ENCODE measurements at regions not wholly inside any gene's neighbourhood (a gene's known extent, or its start where the extent isn't known, plus 50 kb on each side); places are given as distances from the start of the nearest gene placed in this dataset.
"Not testable (repeated sequence)": the region's sequence is repeated elsewhere in the genome, so short reads cannot be mapped to it uniquely, and the experiment has no call there.

DNA sequence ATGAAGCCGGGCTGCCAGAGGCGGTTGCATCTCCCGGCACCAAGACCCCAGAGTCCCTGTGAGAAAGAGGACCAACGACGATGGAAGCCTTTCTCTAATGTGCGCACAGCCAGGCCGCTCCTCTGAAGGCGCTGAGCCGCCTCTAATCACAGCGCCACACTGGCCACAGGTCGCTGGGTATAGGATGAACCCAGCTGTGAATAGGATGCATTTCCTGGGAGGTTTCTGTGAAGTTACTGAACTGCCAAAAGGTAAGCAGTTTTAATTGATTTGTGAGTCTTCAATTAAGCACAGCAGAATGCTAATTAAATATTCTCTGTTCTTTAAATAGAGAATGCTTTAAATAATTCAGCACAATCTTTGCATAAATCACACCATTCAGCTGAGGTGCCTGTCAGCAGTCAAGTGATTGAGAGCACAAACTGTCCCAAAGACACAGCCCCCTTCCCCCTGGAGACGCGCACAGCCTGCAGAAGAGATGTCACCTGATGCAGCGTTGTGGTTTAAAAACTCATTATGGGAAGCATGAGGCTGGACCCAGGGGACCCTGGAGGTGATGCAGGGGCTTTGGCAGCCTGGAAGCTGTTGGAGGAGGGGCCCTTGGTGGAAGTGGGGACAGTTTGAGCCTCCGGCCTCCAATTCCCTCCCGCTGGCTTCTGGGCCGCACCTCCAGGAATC, 98.1 kb downstream of the RTP5 start:
- Histone ChIP-seq H3K9ac (no peak overlapping the region; the same call in 1 of the 2 replicates), H3K36me3 (peaks cover 51% of the 10 kb centered on the region), H3K4me3 (no peak overlapping the region), H3K27me3 (no peaks in the 10 kb centered on the region), H3K4me1 (peaks cover 57% of the 10 kb centered on the region), H3K27ac (peak overlapping the region; percentile 20; the same call in 1 of the 2 replicates), H3K4me2 (peak overlapping the region; percentile 72), H3K9me3 (peaks cover 21% of the 10 kb centered on the region), H4K20me1 (peaks cover 55% of the 10 kb centered on the region)
- no peak for TF ChIP-seq Cebpa-rat (IDR thresholded peaks at IDR 0.05)

DNA sequence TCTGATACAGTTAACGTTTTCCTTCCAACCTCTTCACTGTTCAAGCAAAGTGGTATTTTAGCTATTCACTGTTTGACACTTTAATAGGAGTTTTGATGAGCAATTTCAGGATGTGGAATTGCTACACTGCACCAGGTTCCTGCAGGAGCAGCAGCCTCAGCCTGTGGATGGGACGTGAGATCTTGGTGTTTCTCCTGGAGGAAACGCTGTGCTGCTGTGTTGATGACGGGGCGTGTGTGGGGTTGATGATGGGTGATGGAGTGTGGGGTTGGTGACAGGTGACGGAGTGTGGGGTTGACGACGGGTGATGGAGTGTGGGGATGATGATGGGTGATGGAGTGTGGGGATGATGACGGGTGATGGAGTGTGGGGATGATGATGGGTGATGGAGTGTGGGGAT, 98.9 kb downstream of the RTP5 start:
- H3K4me1 ChIP-seq: peaks cover 49% of the 10 kb centered on the region
- peaks cover 50% of the 10 kb centered on the region for H4K20me1 ChIP-seq
- no peaks in the 10 kb centered on the region for H3K27me3 ChIP-seq
- H3K36me3 ChIP-seq: peaks cover 59% of the 10 kb centered on the region
- H3K9me3 ChIP-seq: peaks cover 21% of the 10 kb centered on the region
- H3K4me3 ChIP-seq: no peak overlapping the region
- TF ChIP-seq Cebpa-rat (IDR thresholded peaks at IDR 0.05): no peak
- no peak overlapping the region for H3K9ac ChIP-seq
- H3K27ac ChIP-seq: no peak overlapping the region
- H3K4me2 ChIP-seq: peak overlapping the region; percentile 72

DNA sequence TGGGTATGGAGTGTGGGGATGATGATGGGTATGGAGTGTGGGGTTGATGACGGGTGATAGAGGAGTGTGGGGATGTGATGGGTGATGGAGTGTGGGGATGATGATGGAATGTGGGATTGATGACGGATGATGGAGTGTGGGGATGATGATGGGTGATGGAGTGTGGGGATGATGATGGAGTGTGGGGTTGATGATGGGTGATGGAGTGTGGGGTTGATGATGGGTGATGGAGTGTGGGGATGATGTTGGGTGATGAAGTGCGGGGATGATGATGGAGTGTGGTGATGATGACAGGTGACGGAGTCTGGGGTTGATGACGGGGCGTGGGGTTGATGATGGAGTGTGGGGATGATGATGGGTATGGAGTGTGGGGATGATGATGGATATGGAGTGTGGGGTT, 99.7 kb downstream of the RTP5 start:
- not testable (repeated sequence) for H3K27me3 ChIP-seq, H3K4me3 ChIP-seq, H3K4me2 ChIP-seq, H3K9ac ChIP-seq, H3K27ac ChIP-seq
- H3K36me3 ChIP-seq: peaks cover 67% of the 10 kb centered on the region
- H3K4me1 ChIP-seq: peaks cover 41% of the 10 kb centered on the region
- peaks cover 21% of the 10 kb centered on the region for H3K9me3 ChIP-seq
- peaks cover 42% of the 10 kb centered on the region for H4K20me1 ChIP-seq

DNA sequence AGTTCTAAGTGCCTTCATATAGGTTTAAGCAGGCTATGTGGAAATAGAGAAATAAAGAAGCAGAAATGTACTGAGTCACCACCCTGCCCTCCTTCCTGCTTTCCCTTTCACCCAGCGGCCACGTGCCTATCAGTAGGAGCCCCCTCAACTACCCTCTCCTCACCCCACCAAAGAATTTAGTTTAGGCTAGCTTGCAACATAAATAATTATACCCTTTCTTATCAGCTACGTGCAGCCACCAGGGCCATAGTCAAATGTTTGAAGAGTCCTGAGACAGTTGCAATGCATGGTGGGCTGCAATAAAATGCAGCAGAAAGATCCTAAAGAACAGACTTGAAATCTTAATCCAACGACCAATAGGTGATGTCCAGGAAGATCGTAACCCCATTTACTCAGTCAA, 101.2 kb downstream of the RTP5 start:
- Histone ChIP-seq H3K4me3 (no peak overlapping the region), H3K4me1 (peaks cover 28% of the 10 kb centered on the region), H3K36me3 (peaks cover 82% of the 10 kb centered on the region), H3K9me3 (peaks cover 21% of the 10 kb centered on the region), H3K27ac (no peak overlapping the region), H3K27me3 (no peaks in the 10 kb centered on the region), H4K20me1 (peaks cover 34% of the 10 kb centered on the region), H3K9ac (no peak overlapping the region), H3K4me2 (no peak overlapping the region)
- no peak for TF ChIP-seq Cebpa-rat (IDR thresholded peaks at IDR 0.05)

DNA sequence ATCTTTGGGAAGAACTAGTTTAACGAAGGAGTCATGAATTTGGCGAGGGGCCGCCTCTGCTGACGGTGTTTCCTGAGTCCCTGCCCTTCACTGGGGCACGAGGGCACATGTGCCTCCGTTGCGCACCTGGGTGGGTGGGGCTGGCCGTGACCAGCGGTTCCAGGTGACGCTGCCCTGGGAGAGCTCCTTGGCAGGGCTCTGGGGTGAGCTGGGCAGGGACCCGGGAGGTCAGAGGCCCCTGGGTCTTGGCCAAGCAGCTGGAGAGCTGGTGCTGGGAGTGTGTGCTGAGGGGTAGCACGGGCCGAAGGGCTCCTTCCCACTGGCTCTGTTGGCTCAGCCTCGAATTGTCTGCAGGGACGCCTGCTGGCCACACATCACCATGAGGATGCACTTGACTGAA, 104.6 kb downstream of the RTP5 start:
- Histone ChIP-seq H3K36me3 (peaks cover 93% of the 10 kb centered on the region), H4K20me1 (peaks cover 15% of the 10 kb centered on the region; the same call in 1 of the 2 replicates), H3K27ac (no peak overlapping the region), H3K9ac (no peak overlapping the region), H3K27me3 (no peaks in the 10 kb centered on the region), H3K9me3 (peaks cover 25% of the 10 kb centered on the region), H3K4me2 (no peak overlapping the region), H3K4me1 (peaks cover 13% of the 10 kb centered on the region), H3K4me3 (no peak overlapping the region)
- no peak for TF ChIP-seq Cebpa-rat (IDR thresholded peaks at IDR 0.05)

DNA sequence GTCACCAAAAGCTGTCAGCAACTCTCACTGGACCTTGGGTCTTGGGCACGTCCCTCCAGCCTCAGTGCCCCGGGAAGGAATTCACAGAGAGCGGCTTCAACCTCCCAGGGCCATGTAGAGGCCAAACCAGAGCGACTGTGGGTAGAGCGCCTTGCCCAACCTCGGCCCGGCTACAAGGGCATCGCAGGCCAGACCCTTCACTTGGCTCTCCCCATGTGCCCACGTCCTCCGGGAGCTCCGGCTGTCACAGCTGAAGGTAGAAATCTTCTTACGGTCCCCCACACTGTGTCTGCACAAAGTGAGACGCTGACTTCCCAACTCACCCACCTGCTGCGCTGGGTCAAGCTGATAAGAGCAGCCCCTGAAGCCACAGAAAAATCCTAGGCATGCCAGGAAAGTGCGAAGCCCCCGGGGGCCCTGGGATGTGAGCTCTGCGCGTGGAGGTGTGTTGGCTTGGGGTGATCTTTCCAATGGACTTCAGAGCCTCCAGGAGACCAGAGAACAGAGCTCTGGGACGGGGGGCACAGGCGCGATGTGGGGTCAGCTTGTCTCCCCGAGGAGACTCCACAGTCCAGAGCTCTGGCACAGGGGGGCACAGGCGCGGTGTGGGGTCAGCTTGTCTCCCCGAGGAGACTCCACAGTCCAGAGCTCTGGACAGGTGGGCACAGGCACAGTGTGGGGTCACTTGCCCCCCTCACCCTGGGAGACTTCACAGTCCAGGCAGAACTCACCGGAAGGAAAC, 105.5 kb downstream of the RTP5 start:
- Histone ChIP-seq H3K27ac (no peak overlapping the region), H3K4me3 (no peak overlapping the region), H3K9ac (no peak overlapping the region), H4K20me1 (peaks cover 15% of the 10 kb centered on the region; the same call in 1 of the 2 replicates), H3K9me3 (peaks cover 25% of the 10 kb centered on the region), H3K36me3 (peaks cover 88% of the 10 kb centered on the region), H3K4me2 (no peak overlapping the region), H3K4me1 (peaks cover 19% of the 10 kb centered on the region), H3K27me3 (no peaks in the 10 kb centered on the region)
- TF ChIP-seq Cebpa-rat (IDR thresholded peaks at IDR 0.05): no peak

DNA sequence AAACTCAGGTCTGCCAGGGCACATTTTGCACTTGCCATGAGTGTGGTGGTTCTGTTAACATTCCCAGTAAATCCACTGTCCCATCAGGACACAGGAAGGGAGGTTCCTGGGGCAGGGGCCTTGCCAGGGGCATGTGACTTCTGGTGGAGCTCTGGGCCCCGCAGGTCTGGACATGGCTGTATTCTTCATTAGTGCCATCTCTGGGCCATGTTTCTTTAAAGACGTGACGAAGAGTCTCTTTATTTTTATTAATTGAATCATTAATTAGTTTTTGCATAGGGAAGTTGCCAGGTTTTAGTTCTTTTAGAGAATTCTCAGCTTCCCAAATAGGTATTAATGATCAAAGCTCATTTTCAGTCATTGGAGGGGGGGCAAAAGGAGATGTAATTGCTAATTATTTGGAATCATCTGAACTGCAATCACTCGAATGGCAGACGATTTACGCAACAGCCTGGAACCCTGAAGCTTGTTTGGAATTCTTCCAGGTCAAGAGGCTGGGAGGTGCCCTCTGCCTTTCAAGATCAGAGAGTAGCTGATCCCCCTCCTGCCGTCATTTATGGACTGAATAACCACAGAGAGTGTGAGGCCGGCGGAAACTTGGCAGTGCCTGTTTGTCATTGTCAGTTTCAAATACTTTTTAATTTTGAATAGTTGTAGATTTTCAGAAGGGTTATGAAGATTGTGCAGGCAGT, 106.2 kb downstream of the RTP5 start:
- no peak overlapping the region for H3K27ac ChIP-seq
- H3K9me3 ChIP-seq: peaks cover 21% of the 10 kb centered on the region
- H4K20me1 ChIP-seq: peaks cover 15% of the 10 kb centered on the region; the same call in 1 of the 2 replicates
- H3K4me1 ChIP-seq: peaks cover 19% of the 10 kb centered on the region
- H3K36me3 ChIP-seq: peaks cover 89% of the 10 kb centered on the region
- H3K4me3 ChIP-seq: no peak overlapping the region
- no peak for TF ChIP-seq Cebpa-rat (IDR thresholded peaks at IDR 0.05)
- no peak overlapping the region for H3K9ac ChIP-seq
- no peaks in the 10 kb centered on the region for H3K27me3 ChIP-seq
- H3K4me2 ChIP-seq: no peak overlapping the region

DNA sequence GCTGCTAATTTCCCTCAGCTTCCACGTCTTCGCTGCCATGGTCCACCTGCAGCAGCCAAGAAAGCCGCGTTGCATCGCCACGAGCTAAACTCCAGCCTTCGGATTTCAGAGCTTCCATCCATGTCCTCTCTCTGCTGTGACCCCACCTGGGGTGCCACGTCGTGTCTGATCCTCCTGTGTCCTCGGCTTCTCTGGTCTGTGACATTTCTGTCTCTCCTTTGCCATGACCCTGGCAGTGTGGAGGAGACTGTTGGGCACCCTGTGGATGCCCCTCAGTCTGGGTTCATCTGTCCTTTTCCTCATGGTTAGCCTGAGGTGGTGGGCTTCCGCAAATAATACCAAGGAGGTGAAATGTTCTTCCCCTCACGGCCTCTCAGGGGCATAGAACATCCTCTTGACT, 106.8 kb downstream of the RTP5 start:
- H3K4me3 ChIP-seq: no peak overlapping the region
- H3K4me1 ChIP-seq: peaks cover 19% of the 10 kb centered on the region
- no peak overlapping the region for H3K4me2 ChIP-seq
- H3K27ac ChIP-seq: no peak overlapping the region
- peaks cover 15% of the 10 kb centered on the region; the same call in 1 of the 2 replicates for H4K20me1 ChIP-seq
- no peak overlapping the region for H3K9ac ChIP-seq
- no peaks in the 10 kb centered on the region for H3K27me3 ChIP-seq
- peaks cover 16% of the 10 kb centered on the region for H3K9me3 ChIP-seq
- TF ChIP-seq Cebpa-rat (IDR thresholded peaks at IDR 0.05): no peak
- H3K36me3 ChIP-seq: peaks cover 89% of the 10 kb centered on the region

DNA sequence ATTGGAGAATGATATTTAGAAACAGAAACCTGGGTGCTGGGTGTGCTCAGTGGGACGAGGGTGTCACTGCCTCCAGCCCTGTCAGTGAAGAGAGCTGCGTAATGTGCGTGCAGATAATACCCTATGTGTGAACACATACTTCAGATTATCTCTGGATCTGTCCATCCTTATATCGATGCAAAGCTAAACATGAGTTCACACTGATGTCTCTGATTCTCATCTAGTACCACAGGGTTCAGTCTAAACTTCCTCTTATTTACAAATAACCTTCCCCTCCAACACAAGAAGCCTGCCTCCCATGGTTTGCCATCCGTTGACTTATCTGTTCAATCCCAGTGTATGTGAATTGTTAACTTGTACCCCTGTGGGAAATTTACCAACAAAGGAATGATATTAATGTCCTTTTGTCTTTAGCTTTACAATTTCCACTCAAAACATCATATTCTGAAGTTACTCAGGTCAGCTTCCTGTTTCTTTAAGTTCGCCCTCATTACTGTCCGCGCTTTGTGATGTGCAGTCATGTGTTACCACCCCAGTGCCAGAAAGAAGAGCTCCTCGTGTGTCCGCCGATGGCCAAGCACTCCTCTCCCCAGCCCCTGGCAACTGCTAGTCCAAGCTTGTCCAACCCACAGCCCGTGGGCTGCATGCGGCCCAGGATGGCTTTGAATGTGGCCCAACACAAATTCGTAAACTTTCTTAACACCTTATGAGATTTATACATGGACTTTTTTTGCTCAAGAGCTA, 108.2 kb downstream of the RTP5 start:
- Histone ChIP-seq H3K4me3 (no peak overlapping the region), H3K9ac (no peak overlapping the region), H3K4me2 (no peak overlapping the region), H3K36me3 (peaks cover 87% of the 10 kb centered on the region), H3K9me3 (peaks cover 4% of the 10 kb centered on the region; the same call in 1 of the 2 replicates), H3K27ac (no peak overlapping the region), H4K20me1 (peaks cover 15% of the 10 kb centered on the region; the same call in 1 of the 2 replicates), H3K4me1 (peaks cover 19% of the 10 kb centered on the region), H3K27me3 (no peaks in the 10 kb centered on the region)
- TF ChIP-seq Cebpa-rat (IDR thresholded peaks at IDR 0.05): no peak
